Amniotic epithelial cell (primary cell): ENCODE measurements at regions not wholly inside any gene's neighbourhood (a gene's known extent, or its start where the extent isn't known, plus 50 kb on each side); places are given as distances from the start of the nearest gene placed in this dataset.
"Not testable (repeated sequence)": the region's sequence is repeated elsewhere in the genome, so short reads cannot be mapped to it uniquely, and the experiment has no call there.

ENCODE experiments used
- DNase-seq: peaks from one replicate; pipeline ENCODE4 v3.0.0-alpha.2; 2010; ENCODE audit warnings: low read depth

GRCh38 chr14:38973083-38973700 lies 129.8 kb downstream of the SEC23A start:
- no peak for DNase-seq

DNA sequence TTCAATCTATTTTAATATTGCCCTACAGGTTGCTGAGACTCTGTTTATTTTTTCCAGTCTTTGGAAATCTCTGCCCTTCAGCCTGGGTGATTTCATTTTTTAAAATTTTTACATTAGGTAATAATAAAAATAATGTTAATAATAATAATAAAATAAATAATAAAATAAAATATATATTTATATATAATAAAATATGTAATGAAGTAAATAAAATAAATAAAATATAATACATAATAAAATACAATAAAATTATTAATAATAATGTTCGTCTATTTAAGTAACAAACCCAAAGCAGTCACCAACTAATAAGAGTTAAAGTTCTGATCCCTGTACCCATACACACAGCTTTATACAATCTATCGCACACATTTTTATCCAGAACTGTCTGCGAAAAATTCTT lies 130.5 kb downstream of the SEC23A start:
- DNase-seq = no peak

DNA sequence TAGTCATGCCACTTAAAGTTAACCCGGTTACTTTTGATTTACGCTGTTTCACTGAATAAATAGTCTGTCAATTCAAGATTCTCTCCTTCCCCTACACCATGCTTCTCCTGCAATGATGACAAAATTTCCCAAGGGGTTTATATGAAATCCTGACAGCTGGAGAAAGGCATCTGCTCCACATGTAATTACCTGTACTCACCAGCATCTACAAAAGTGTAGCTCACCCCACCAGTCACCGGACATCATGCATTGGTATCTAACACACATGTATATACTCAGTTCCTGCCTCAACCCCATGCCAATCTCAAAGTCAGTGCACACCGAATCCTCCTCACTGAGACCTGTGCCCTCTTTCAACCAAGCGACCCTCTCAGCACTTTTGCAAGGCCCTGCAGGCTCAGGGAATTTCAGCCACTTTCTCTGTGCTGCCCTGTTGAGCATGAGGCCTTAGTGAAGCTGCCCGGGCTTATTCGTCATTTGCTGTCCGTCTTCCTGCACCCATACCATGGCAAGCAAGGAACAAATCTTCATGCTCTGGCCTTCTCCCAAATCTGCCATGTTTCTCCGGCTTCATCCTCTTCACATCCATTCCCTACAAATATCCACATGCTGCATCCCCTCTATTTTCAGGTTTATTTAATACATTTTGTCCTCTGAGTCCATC lies 131.6 kb downstream of the SEC23A start:
- no peak for DNase-seq

DNA sequence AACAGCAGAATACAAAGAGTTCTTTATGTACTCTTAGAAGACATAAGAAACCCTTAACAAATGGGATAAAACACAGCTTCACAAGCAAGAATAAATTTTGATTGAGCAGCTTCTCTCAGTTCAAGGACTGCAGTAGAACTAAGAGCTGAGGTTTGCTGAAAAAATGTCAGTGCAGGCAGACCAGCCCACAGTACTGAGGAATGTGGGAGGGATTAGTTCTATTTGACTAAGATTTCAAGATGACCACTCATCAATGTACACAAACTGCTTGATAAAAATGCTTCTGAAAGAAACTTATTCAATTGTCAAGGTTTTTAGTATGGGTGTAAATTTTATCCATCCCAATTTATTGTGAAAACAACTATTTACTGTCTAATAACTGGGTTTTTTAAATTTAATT lies 138.4 kb downstream of the SEC23A start:
- DNase-seq = peak; percentile 65

GRCh38 chr14:38960946-38961531 lies 142.0 kb downstream of the SEC23A start:
- DNase-seq = no peak

DNA sequence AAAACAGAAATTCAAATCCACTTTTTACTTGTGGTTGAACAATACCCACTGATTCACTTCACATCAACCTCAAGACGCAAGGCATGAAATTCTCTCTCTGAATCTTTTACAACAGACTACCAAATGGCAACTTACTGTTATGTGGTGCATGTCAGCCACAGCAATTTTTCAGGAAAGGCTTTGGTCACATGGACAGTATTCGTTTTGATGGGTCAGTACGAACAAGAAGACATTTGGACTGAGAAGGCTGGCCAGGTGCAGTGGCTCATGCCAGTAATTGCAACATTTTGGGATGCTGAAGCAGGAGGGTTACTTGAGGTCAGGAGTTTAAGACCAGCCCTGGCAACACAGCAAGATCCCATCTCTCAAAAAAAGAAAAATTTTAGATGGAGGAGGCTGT lies 144.0 kb downstream of the SEC23A start:
- DNase-seq = no peak

DNA sequence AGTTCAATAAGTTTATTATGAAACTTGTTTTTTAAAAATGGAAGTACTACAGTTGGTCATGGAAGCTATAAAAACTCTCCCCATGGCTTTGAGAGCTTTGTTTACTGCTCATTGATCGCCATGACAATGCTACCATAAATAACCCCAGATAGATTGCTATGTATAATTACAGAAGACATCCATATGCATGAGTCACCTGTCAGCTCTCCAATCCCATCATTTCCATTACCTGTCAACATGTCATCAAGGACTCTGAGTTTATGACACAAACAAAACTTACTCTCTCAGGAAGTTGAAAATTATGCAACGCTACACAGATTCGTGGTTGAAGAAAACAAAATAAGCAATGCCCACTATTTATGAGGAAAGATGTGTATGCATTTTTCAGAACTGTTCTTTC lies 144.4 kb downstream of the SEC23A start:
- DNase-seq = peak; percentile 15

DNA sequence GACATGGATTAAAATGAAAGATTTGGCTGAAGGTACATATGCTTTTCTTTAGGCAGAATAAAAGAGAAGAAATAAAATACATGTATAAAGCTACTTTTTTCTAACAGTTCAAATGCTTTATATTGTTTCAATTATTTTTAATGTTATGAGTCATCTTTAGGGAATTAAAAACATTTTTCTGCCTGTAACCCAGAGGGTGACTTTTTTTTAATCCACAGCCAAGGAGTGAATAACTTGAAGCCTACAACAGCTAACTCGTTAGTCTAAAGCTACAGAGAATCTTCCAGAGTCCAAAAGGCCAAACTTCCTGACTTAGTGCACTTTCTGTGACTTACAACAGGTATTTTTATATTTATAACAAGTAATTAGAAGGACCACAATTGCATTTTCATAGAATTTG lies 151.6 kb downstream of the SEC23A start:
- no peak for DNase-seq

DNA sequence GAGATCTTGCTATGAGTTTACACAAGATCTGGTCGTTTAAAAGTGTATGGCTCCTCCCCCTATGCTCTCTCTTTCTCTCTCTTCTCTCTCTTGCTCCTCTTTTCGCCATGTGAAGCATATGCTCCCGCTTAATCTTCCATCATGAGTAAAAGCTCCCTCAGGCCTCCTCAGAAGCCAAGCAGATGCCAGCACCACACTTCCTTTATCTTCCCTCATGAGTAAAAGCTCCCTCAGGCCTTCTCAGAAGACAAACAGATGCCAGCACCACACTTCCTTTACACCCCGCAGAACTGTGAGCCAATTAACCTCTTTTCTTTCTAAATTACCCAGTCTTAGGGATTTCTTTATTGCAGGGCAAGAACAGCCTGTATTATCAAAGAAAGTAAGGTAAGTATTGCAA lies 152.4 kb downstream of the SEC23A start:
- no peak for DNase-seq

DNA sequence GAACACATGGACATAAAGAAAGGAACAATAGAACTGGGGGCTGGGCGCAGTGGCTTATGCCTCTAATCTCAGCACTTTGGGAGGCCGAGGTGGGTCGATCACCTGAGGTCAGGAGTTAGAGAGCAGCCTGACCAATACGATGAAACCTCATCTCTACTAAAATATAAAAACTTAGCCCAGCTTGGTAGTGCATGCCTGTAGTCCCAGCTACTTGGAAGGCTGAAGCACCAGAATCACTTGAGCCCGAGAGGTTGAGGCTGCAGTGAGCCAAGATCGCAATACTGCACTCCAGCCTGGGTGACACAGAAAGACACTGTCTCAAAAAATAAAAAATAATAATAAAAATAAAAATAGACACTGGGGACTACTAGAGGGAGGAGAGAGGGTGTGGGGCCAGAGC lies 154.5 kb downstream of the SEC23A start:
- no peak for DNase-seq

DNA sequence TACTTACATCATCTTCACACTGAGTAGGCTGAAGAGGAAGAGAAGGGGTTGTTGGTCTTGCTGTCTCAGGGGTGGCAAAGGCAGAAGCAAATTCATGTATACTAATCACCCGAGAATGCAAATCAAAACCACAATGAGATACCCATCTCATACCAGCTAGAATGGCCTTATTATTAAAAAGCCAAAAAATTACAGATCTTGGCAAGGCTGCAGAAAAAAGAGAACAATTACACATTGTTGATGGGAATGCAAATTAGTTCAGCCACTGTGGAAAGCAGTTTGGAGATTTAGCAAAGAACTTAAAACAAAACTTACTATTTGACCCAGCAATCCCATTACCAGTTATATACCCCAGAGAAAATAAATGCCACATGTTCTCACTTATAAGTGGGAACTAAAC lies 154.9 kb downstream of the SEC23A start:
- peak; percentile 31 for DNase-seq

- DNase-seq = no peak
Measured at GRCh38 chr14:38947343-38947742, 155.7 kb downstream of the SEC23A start.

DNA sequence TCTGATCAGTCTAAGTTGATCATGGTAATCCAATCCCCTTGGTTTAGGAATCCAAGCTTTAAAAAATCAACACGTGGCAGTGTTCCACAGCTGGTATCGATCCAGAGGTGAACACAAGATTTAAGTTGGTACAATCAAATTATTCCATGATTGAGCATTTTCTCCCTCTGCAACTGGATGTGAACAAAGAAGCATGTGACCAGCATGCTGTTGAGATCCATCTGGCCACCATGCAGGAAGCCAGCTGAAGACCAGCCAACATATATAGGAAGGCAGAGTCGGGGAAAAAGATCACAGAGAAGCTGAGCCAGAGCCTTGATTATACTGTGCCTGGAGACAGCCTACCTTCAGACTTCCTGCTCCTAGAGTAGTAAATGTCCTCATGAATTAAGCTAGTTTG lies 158.3 kb downstream of the SEC23A start:
- DNase-seq = no peak

GRCh38 chr14:38941488-38941887 lies 161.5 kb downstream of the SEC23A start:
- no peak for DNase-seq

DNA sequence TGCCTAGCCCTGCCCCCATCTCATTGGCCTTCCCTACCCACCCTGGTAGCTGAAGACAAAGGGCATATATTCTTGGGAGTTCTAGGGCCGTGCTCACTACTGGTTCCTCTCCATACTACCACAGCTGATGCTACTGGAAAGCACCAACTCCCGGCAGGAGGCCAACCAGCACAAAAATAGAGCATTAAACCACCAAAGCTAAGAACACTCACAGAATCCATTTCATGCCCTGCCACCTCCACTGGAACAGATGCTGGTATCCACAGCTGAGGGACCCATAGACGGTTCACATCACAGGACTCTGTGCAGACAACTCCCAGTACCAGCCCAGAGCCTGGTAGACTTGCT lies 170.4 kb downstream of the SEC23A start:
- DNase-seq = not testable (repeated sequence)

DNA sequence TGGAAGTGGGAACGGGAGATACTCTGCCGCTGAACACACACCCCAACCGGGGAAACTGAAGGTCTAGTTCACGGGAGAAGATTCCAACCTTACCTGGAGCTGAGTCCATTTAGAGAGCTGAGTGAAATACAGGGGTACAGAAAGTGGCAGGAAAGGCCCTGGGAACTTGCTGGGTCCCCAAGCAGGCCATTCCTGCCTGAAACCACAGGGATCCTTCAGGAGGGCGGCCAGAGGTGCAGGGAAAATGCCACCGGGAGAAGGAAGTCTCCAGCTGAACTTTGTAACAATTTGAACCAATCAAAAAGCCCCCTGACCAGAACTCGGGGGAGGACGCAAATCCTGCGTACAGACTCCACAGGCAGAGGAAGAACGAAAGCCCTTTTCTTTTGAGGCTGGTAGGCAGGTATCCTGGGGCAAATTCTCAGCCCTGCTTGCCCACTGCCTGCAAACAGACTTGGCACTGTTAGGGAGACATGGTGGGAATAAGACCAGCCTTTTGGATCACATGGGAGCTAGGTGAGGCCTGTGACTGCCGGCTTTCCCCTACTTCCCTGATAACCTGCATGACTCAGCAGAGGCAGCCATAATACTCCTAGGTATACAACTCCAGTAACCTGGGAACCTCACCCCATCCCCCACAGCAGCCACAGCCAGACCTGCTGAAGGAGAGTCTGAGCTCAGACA lies 170.9 kb downstream of the SEC23A start:
- DNase-seq = no peak

DNA sequence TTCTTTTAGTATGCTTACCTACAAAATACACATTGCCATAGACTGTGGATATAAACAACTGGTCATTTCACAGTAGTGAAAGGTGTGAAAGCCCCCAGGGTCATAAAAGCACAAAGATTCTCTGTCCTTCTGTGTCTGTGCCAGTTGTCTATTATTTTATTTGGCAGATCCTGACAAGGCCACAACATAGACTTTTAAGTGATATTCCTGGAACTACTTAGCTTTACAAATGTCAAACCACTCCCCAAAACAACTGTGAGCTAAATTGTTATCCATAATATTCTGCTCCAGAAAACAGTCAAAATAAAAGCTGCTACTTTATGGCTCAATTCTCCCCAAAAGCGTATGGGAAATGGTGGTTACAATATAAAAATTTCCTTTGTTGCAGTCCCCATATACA lies 172.1 kb downstream of the SEC23A start:
- no peak for DNase-seq

GRCh38 chr14:38930022-38930421 lies 173.0 kb downstream of the SEC23A start:
- no peak for DNase-seq

DNA sequence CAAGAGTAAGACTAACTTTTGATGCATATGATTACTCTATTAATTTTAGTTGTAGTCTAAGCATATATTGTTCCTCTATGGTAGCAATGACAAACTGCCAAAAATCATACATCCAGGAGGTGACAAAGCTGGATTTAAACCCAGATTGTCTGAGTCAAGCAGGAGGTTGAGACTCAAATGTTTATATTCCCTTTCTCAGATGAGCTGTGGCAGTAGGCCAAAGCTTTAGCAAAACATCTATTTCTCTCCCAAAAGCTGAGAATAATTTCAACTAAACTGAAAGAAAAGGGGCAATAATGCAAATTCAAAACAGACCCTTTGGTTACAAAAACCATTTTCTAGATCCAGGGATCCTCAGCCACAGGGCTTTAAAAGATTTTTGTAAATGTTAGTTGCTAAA lies 173.6 kb downstream of the SEC23A start:
- DNase-seq = no peak

DNA sequence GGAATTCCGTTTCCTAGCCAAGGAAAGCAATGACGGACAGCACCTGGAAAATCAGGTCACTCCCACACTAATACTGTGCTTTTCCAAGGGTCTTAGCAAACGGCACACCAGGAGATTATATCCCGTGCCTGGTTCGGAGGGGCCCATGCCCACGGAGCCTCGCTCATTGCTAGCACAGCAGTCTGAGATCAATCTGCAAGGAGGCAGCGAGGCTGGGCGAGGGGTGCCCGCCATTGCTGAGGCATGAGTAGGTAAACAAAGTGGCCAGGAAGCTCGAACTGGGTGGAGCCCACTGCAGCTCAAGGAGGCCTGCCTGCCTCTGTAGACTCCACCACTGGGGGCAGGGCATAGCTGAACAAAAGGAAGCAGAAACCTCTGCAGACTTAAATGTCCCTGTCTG lies 181.1 kb downstream of the SEC23A start:
- DNase-seq = not testable (repeated sequence)

DNA sequence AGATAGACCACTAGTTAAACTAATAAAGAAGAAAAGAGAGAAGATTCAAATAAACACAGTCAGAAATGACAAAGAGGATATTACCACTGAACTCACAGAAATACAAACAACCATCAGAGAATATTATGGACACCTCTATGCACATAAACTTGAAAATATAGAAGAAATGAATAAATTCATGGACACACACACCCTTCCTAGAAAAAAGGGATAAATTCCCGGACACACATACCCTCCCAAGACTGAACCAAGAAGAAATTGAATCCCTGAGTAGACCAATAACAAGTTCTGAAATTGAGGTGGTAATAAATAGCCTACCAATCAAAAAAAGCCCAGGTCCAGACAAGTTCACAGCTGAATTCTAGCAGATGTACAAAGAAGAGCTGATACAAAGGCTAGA lies 187.9 kb downstream of the SEC23A start:
- no peak for DNase-seq

- DNase-seq = no peak
Measured at GRCh38 chr14:38910092-38910491, 192.9 kb downstream of the SEC23A start.

DNA sequence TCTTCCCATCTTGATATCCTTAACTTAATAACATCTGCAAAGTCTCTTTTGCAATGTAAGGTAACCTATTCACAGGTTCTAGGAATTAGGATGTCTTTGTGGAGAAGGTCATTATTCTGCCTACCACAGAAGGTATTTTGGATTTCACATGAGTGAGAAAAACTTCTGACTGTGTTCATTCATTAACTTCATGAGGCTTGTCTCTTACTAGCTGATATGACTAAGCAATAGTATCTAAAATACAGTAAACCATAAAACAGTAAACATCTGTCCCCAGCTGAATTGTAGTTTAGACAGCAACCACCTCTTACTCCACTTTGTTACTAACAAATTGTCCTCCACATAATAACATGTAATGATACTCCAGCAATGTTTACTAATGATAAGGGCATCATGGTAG lies 198.1 kb downstream of the SEC23A start:
- DNase-seq = no peak
